Retina (tissue), 1 donor: ENCODE measurements at regions not wholly inside any gene's neighbourhood (a gene's known extent, or its start where the extent isn't known, plus 50 kb on each side); places are given as distances from the start of the nearest gene placed in this dataset.

Experiments used
- DNase-seq: peaks from one replicate; pipeline ENCODE4 v3.0.0-alpha.2; 2016

GRCh38 chr1:60244906-60245305 lies 171.3 kb upstream of the C1orf87 start:
- no peak for DNase-seq

GRCh38 chr1:60235275-60235674 lies 161.7 kb upstream of the C1orf87 start:
- DNase-seq: no peak

GRCh38 chr1:60234776-60235175 lies 161.2 kb upstream of the C1orf87 start:
- DNase-seq: no peak

GRCh38 chr1:60229821-60230220 lies 156.3 kb upstream of the C1orf87 start:
- no peak for DNase-seq

GRCh38 chr1:60228041-60228491 lies 154.5 kb upstream of the C1orf87 start:
- DNase-seq: no peak

GRCh38 chr1:60227601-60228000 lies 154.0 kb upstream of the C1orf87 start:
- no peak for DNase-seq

- DNase-seq: no peak
Observed at GRCh38 chr1:60225486-60225885, 151.9 kb upstream of the C1orf87 start.

GRCh38 chr1:60224523-60224922 lies 151.0 kb upstream of the C1orf87 start:
- no peak for DNase-seq

GRCh38 chr1:60223158-60223557 lies 149.6 kb upstream of the C1orf87 start:
- peak; percentile 14 for DNase-seq

GRCh38 chr1:60222360-60223115 lies 149.0 kb upstream of the C1orf87 start:
- DNase-seq: peak; percentile 54

GRCh38 chr1:60213253-60213652 lies 139.7 kb upstream of the C1orf87 start:
- DNase-seq: no peak

GRCh38 chr1:60196026-60196425 lies 122.5 kb upstream of the C1orf87 start:
- DNase-seq: no peak

- DNase-seq: no peak
Observed at GRCh38 chr1:60185684-60186083, 112.1 kb upstream of the C1orf87 start.

GRCh38 chr1:60184521-60184920 lies 111.0 kb upstream of the C1orf87 start:
- no peak for DNase-seq

- no peak for DNase-seq
Observed at GRCh38 chr1:60173729-60174505, 100.3 kb upstream of the C1orf87 start.

- no peak for DNase-seq
Observed at GRCh38 chr1:60173006-60173405, 99.4 kb upstream of the C1orf87 start.

GRCh38 chr1:60171801-60172200 lies 98.2 kb upstream of the C1orf87 start:
- no peak for DNase-seq

- no peak for DNase-seq
Observed at GRCh38 chr1:60170709-60171108, 97.1 kb upstream of the C1orf87 start.

GRCh38 chr1:60169206-60169605 lies 95.6 kb upstream of the C1orf87 start:
- DNase-seq: no peak

GRCh38 chr1:60162936-60163335 lies 89.4 kb upstream of the C1orf87 start:
- no peak for DNase-seq

- no peak for DNase-seq
Observed at GRCh38 chr1:60160141-60160540, 86.6 kb upstream of the C1orf87 start.

- no peak for DNase-seq
Observed at GRCh38 chr1:60156371-60156770, 82.8 kb upstream of the C1orf87 start.

- no peak for DNase-seq
Observed at GRCh38 chr1:60153961-60154360, 80.4 kb upstream of the C1orf87 start.

- no peak for DNase-seq
Observed at GRCh38 chr1:60152891-60153290, 79.3 kb upstream of the C1orf87 start.
